GM12878 (cell line): ENCODE measurements at regions not wholly inside any gene's neighbourhood (a gene's known extent, or its start where the extent isn't known, plus 50 kb on each side); places are given as distances from the start of the nearest gene placed in this dataset.

Experiments
- ATAC-seq: fragments of 200-7000 bp; cut with Tn5 transposase; 3 replicates; pipeline ENCODE4 v1.9.1; 2020; ENCODE audit warnings: mild to moderate bottlenecking, moderate library complexity
- BruUV-seq: library from RNA; stranded (reverse); fragments of 400-500 nt; replicated peaks from 2 replicates; lab custom pipeline; 2021; lab: Mats Ljungman, UMichigan
- CTCF ChIA-PET: fragments of 300-600 bp; sonication (Branson Sonifier 250); formaldehyde crosslinking; extraction: SDS; loops from one replicate; lab custom pipeline; 2021; ENCODE audit warnings: inconsistent platforms; lab: Yijun Ruan, JAX
- POLR2A ChIA-PET: fragments of 350-600 bp; formaldehyde crosslinking; extraction: SDS; loops from one replicate; lab custom pipeline; 2021; ENCODE audit warnings: inconsistent platforms; lab: Charles Lee
- RAD21 ChIA-PET: fragments of 300-600 bp; sonication (Branson Sonifier 250); formaldehyde crosslinking; loops from one replicate; lab custom pipeline; 2023; ENCODE audit warnings: antibody characterized with exemption; ENCODE audit not compliant: unreplicated experiment; lab: Charles Lee
- SMC1A ChIA-PET: fragments of 300-600 bp; sonication (Branson Sonifier 250); formaldehyde crosslinking; loops from one replicate; lab custom pipeline; 2023; ENCODE audit not compliant: unreplicated experiment, uncharacterized antibody; lab: Charles Lee
- DNase-seq: peaks from one replicate; pipeline ENCODE4 v3.0.0-alpha.2; 2011; ENCODE audit warnings: low read depth, low spot score
- FAIRE-seq: peaks from 3 replicates; lab custom pipeline; 2011; peaks lifted over from hg19 to GRCh38; lab: Jason Lieb, UNC
- H2AFZ ChIP-seq: 2 replicates; pipeline ENCODE4 v1.6.0; 2011; ENCODE audit warnings: low read depth, low read length, control low read depth; ENCODE audit not compliant: control insufficient read depth
- H3K27ac ChIP-seq: 2 replicates; pipeline ENCODE4 v1.5.1; 2011; ENCODE audit warnings: control low read depth; ENCODE audit not compliant: control insufficient read depth, insufficient read depth
- H3K27me3 ChIP-seq, 2 experiments: replicated peaks in 1 of 2; 2 replicates each; pipeline versions ENCODE4 v1.6.0 to v1.6.1; 2011; ENCODE audit warnings: low read length in 1 of 2; ENCODE audit not compliant: control insufficient read depth in 2 of 2, insufficient read depth in 2 of 2
- H3K36me3 ChIP-seq, 2 experiments: 2 replicates each; pipeline ENCODE4 v1.5.1; 2011; ENCODE audit warnings: low read length in 1 of 2; ENCODE audit not compliant: control insufficient read depth in 2 of 2, insufficient read depth in 2 of 2
- H3K4me1 ChIP-seq: 2 replicates; pipeline ENCODE4 v1.6.1; 2011; ENCODE audit warnings: mild to moderate bottlenecking, low read length, moderate library complexity, mixed read lengths; ENCODE audit not compliant: control insufficient read depth, insufficient read depth
- H3K4me2 ChIP-seq: 2 replicates; pipeline ENCODE4 v1.6.0; 2011; ENCODE audit warnings: control low read depth; ENCODE audit not compliant: control insufficient read depth, insufficient read depth
- H3K4me3 ChIP-seq: fragments of 200-600 bp; sonication (generic); 2 replicates; pipeline ENCODE4 v1.5.1; 2016
- H3K79me2 ChIP-seq: 2 replicates; pipeline ENCODE4 v1.6.0; 2011; ENCODE audit warnings: low read length; ENCODE audit not compliant: control insufficient read depth, insufficient read depth
- H3K9ac ChIP-seq: 2 replicates; pipeline ENCODE4 v1.8.0; 2011; ENCODE audit warnings: low read length, control low read depth, mixed read lengths; ENCODE audit not compliant: control insufficient read depth, insufficient read depth
- H3K9me3 ChIP-seq: replicated peaks from 3 replicates; pipeline ENCODE4 v1.5.1; 2011; ENCODE audit warnings: mild to moderate bottlenecking, low read length; ENCODE audit not compliant: control insufficient read depth, insufficient read depth
- H4K20me1 ChIP-seq: 2 replicates; pipeline ENCODE4 v1.6.0; 2011; ENCODE audit not compliant: control insufficient read depth, insufficient read depth
- ASH2L ChIP-seq: fragments of 300-600, 200-600 bp; sonication (generic); IDR thresholded peaks from 2 replicates; pipeline ENCODE4 v1.6.1; 2017; ENCODE audit warnings: low read depth, mild to moderate bottlenecking, borderline replicate concordance
- ATF2 ChIP-seq: IDR thresholded peaks from 2 replicates; pipeline ENCODE4 v1.6.1; 2012; ENCODE audit warnings: low read length, inconsistent platforms
- BCLAF1 ChIP-seq: fragments of 450-650 bp; IDR thresholded peaks from 2 replicates; pipeline ENCODE4 v1.6.1; 2017; ENCODE audit warnings: antibody characterized with exemption, mild to moderate bottlenecking, moderate library complexity
- NKRF ChIP-seq: fragments of 450-650 bp; conservative IDR thresholded peaks from 2 replicates; pipeline ENCODE4 v1.6.1; 2017; ENCODE audit warnings: mild to moderate bottlenecking, moderate library complexity
- RELB ChIP-seq: fragments of 450-650 bp; IDR thresholded peaks from 2 replicates; pipeline ENCODE4 v1.6.1; 2017; ENCODE audit warnings: low read depth, mild to moderate bottlenecking, moderate library complexity
- SIX5 ChIP-seq: IDR thresholded peaks from 2 replicates; pipeline ENCODE4 v1.6.1; 2011; ENCODE audit warnings: mild to moderate bottlenecking, low read depth, low read length, moderate library complexity; ENCODE audit not compliant: severe bottlenecking
- WGBS: methylation state at CpG from one replicate; pipeline ENCODE4 v1.1.6; 2016; ENCODE audit warnings: low lambda C conversion rate; ENCODE audit not compliant: insufficient replicate concordance, insufficient coverage; ENCODE audit errors: missing lambda C conversion rate; 5-methylcytosine and 5-hydroxymethylcytosine counted together
- in situ Hi-C: fragments of 300-500 bp; cut with MboI; formaldehyde crosslinking; loops from 9 replicates; pipeline ENCODE4 v1.14.3; 2018; ENCODE audit warnings: mixed read lengths
- intact Hi-C: fragments of 100-400 bp; cut with micrococcal nuclease; formaldehyde crosslinking; loops from one replicate; pipeline ENCODE4 v1.14.2; 2022; ENCODE audit not compliant: unreplicated experiment

- H3K4me2 ChIP-seq = no peak overlapping the region
- TF ChIP-seq NKRF (no peak), ASH2L (no peak), RELB (no peak), BCLAF1 (no peak), SIX5 (no peak), ATF2 (no peak)
- H3K9ac ChIP-seq = no peak overlapping the region
- no peaks in the 10 kb centered on the region for H4K20me1 ChIP-seq
- no TSS peak for BruUV-seq
- CTCF ChIA-PET = interaction anchor here (0.8 to 2.8 kb wide), 5 partner anchors 9 to 400 kb away, joined by 3 to 16 read pairs (median 4); no protein-coding TSS in a partner anchor
- no peak overlapping the region for H3K4me3 ChIP-seq
- no peaks in the 10 kb centered on the region for H3K79me2 ChIP-seq
- H3K27me3 ChIP-seq = no peaks in the 10 kb centered on the region; a peak in 1 of 4 replicates
- no peaks in the 10 kb centered on the region for H3K4me1 ChIP-seq
- intact Hi-C loops (no loop called here), in situ Hi-C loops (no loop called here)
- no peak for FAIRE-seq
- POLR2A ChIA-PET = interaction anchor here (1.1 kb wide), 1 partner anchor 27 kb away, joined by 3 read pairs; no protein-coding TSS in a partner anchor
- SMC1A ChIA-PET = interaction anchor here (1.2 to 3.4 kb wide), 10 partner anchors 8 to 410 kb away, joined by 3 to 13 read pairs (median 5); partner anchors contain the start of gene SESN3
- 14% methylated on average over 3 of the region's 3 CpGs for WGBS
- H3K9me3 ChIP-seq = no peaks in the 10 kb centered on the region
- no peak overlapping the region for H3K27ac ChIP-seq
- RAD21 ChIA-PET = interaction anchor here (0.8 to 1.9 kb wide), 4 partner anchors 10 to 147 kb away, joined by 3 to 6 read pairs (median 4); partner anchors contain the start of gene SESN3
- no peak for ATAC-seq
- H2AFZ ChIP-seq = no peak overlapping the region
- H3K36me3 ChIP-seq = no peaks in the 10 kb centered on the region
- DNase-seq = no peak
These were observed 74.7 kb upstream of the SESN3 start for GRCh38 chr11:95305705-95306104.
